H9 (cell line): ENCODE measurements at regions not wholly inside any gene's neighbourhood (a gene's known extent, or its start where the extent isn't known, plus 50 kb on each side); places are given as distances from the start of the nearest gene placed in this dataset.

Source experiments
- DNase-seq: peaks from one replicate; pipeline ENCODE4 v3.0.0-alpha.2; 2017
- H2AFZ ChIP-seq: one replicate; pipeline ENCODE4 v1.6.1; 2013; ENCODE audit warnings: mild to moderate bottlenecking, low read length, control low read depth, moderate library complexity
- H2AK5ac ChIP-seq: 2 replicates; pipeline ENCODE4 v1.6.1; 2013; ENCODE audit warnings: low read length, control low read depth, mixed read lengths; ENCODE audit not compliant: insufficient read length
- H2BK120ac ChIP-seq: one replicate; pipeline ENCODE4 v1.6.1; 2013; ENCODE audit warnings: low read depth, mild to moderate bottlenecking, low read length, control low read depth, inconsistent platforms; ENCODE audit not compliant: poor library complexity, severe bottlenecking
- H2BK12ac ChIP-seq: 2 replicates; pipeline ENCODE4 v1.6.1; 2013; ENCODE audit warnings: low read length, control low read depth, mixed read lengths, low read depth; ENCODE audit not compliant: insufficient read length
- H2BK15ac ChIP-seq: 2 replicates; pipeline ENCODE4 v1.6.1; 2013; ENCODE audit warnings: low read depth, low read length, control low read depth
- H2BK20ac ChIP-seq: one replicate; pipeline ENCODE4 v1.6.1; 2013; ENCODE audit warnings: low read depth, mild to moderate bottlenecking, low read length, control low read depth, inconsistent platforms; ENCODE audit not compliant: poor library complexity, severe bottlenecking
- H2BK5ac ChIP-seq: 2 replicates; pipeline ENCODE4 v1.6.1; 2013; ENCODE audit warnings: low read length, control low read depth, mixed read lengths; ENCODE audit not compliant: insufficient read length
- H3K14ac ChIP-seq: 2 replicates; pipeline ENCODE4 v1.6.1; 2013; ENCODE audit warnings: low read length, control low read depth; ENCODE audit not compliant: insufficient read depth
- H3K18ac ChIP-seq: 2 replicates; pipeline ENCODE4 v1.6.1; 2013; ENCODE audit warnings: low read depth, mild to moderate bottlenecking, mixed read lengths, low read length, control low read depth; ENCODE audit not compliant: insufficient read length
- H3K23ac ChIP-seq: 2 replicates; pipeline ENCODE4 v1.6.1; 2013; ENCODE audit warnings: low read length, control low read depth, mixed read lengths, low read depth; ENCODE audit not compliant: insufficient read length
- H3K23me2 ChIP-seq: 2 replicates; pipeline ENCODE4 v1.6.1; 2013; ENCODE audit warnings: low read depth, mild to moderate bottlenecking, mixed read lengths, low read length, control low read depth; ENCODE audit not compliant: insufficient read length, poor library complexity, severe bottlenecking
- H3K27ac ChIP-seq: 2 replicates; pipeline ENCODE4 v1.5.1; 2013; ENCODE audit warnings: low read length, control low read depth, mixed read lengths, low read depth; ENCODE audit not compliant: insufficient read length
- H3K27me3 ChIP-seq: 2 replicates; pipeline ENCODE4 v1.6.1; 2013; ENCODE audit warnings: low read length, control low read depth, inconsistent platforms; ENCODE audit not compliant: insufficient read depth
- H3K4ac ChIP-seq: 2 replicates; pipeline ENCODE4 v1.6.1; 2013; ENCODE audit warnings: low read depth, mild to moderate bottlenecking, control low read depth, inconsistent platforms, low read length, moderate library complexity
- H3K4me1 ChIP-seq: 2 replicates; pipeline ENCODE4 v1.6.1; 2013; ENCODE audit warnings: low read length, control low read depth, inconsistent platforms; ENCODE audit not compliant: insufficient read depth
- H3K4me2 ChIP-seq: 2 replicates; pipeline ENCODE4 v1.6.1; 2013; ENCODE audit warnings: low read length, control low read depth, mixed read lengths; ENCODE audit not compliant: insufficient read length, insufficient read depth
- H3K56ac ChIP-seq: 2 replicates; pipeline ENCODE4 v1.6.1; 2013; ENCODE audit warnings: low read depth, mild to moderate bottlenecking, mixed read lengths, low read length, control low read depth; ENCODE audit not compliant: insufficient read length
- H3K79me1 ChIP-seq: 2 replicates; pipeline ENCODE4 v1.6.1; 2013; ENCODE audit warnings: low read depth, mild to moderate bottlenecking, moderate library complexity, low read length, control low read depth, inconsistent platforms; ENCODE audit not compliant: insufficient read depth, poor library complexity, severe bottlenecking
- H3K79me2 ChIP-seq: 2 replicates; pipeline ENCODE4 v1.6.1; 2013; ENCODE audit warnings: low read length, control low read depth, inconsistent platforms; ENCODE audit not compliant: insufficient read depth
- H3K9ac ChIP-seq: 2 replicates; pipeline ENCODE4 v1.6.1; 2013; ENCODE audit warnings: low read length, control low read depth, mixed read lengths; ENCODE audit not compliant: insufficient read length; ENCODE audit errors: extremely low read depth
- H3K9me3 ChIP-seq: one replicate; pipeline ENCODE4 v1.6.1; 2013; ENCODE audit warnings: low read depth, low read length, inconsistent platforms; ENCODE audit not compliant: control insufficient read depth
- H3T11ph ChIP-seq: one replicate; pipeline ENCODE4 v1.6.1; 2013; ENCODE audit warnings: mild to moderate bottlenecking, low read length, control low read depth, inconsistent platforms
- H4K20me1 ChIP-seq: one replicate; pipeline ENCODE4 v1.6.1; 2013; ENCODE audit not compliant: control insufficient read depth, insufficient read length, insufficient read depth
- H4K5ac ChIP-seq: 2 replicates; pipeline ENCODE4 v1.6.1; 2013; ENCODE audit warnings: low read depth, mild to moderate bottlenecking, mixed read lengths, low read length, control low read depth; ENCODE audit not compliant: insufficient read length
- H4K8ac ChIP-seq: replicated peaks from 2 replicates; pipeline ENCODE4 v1.6.1; 2013; ENCODE audit warnings: low read length, control low read depth, mixed read lengths, low read depth; ENCODE audit not compliant: insufficient read length
- H4K91ac ChIP-seq: 2 replicates; pipeline ENCODE4 v1.6.1; 2013; ENCODE audit warnings: low read depth, mild to moderate bottlenecking, moderate library complexity, mixed read lengths, low read length, control low read depth; ENCODE audit not compliant: insufficient read length
- H3K27ac Mint-ChIP-seq, 3 experiments: 2 replicates in 2 of 3; 3 replicates in 1 of 3; pipeline ENCODE4 v1.8.0; 2020 to 2021; ENCODE audit warnings: mixed read lengths in 3 of 3, mild to moderate bottlenecking in 1 of 3, moderate library complexity in 1 of 3
- H3K27me3 Mint-ChIP-seq: 2 replicates; pipeline ENCODE4 v1.8.0; 2021; ENCODE audit warnings: low read depth, mild to moderate bottlenecking, moderate library complexity, mixed read lengths
- H3K36me3 Mint-ChIP-seq, 3 experiments: 2 replicates in 2 of 3; 3 replicates in 1 of 3; pipeline ENCODE4 v1.8.0; 2020 to 2021; ENCODE audit warnings: low read depth in 3 of 3, mixed read lengths in 3 of 3; ENCODE audit not compliant: insufficient read depth in 1 of 3
- H3K4me1 Mint-ChIP-seq, 2 experiments: 2 replicates each; pipeline ENCODE4 v1.8.0; 2020; ENCODE audit warnings: mixed read lengths in 2 of 2
- H3K4me3 Mint-ChIP-seq, 2 experiments: 2 replicates in 1 of 2; 3 replicates in 1 of 2; pipeline ENCODE4 v1.8.0; 2020 to 2021; ENCODE audit warnings: mild to moderate bottlenecking in 2 of 2, mixed read lengths in 2 of 2, moderate library complexity in 1 of 2
- H3K9me3 Mint-ChIP-seq, 2 experiments: 2 replicates in 1 of 2; 3 replicates in 1 of 2; pipeline ENCODE4 v1.8.0; 2020; ENCODE audit warnings: mild to moderate bottlenecking in 2 of 2, mixed read lengths in 2 of 2, moderate library complexity in 1 of 2
- WGBS: extraction: QIAGEN DNeasy Blood & Tissue Kit; methylation state at CpG from one replicate; pipeline ENCODE4 v1.1.7; 2013; ENCODE audit warnings: missing lambda C conversion rate, low lambda C conversion rate, mixed read lengths; ENCODE audit not compliant: insufficient read length; ENCODE audit errors: extremely low coverage; 5-methylcytosine and 5-hydroxymethylcytosine counted together
- TF ChIP-seq, protein P1 (sequence below): fragments of 200-600 bp; sonication (generic); conservative IDR thresholded peaks from 3 replicates; pipeline ENCODE4 v1.8.0; 2021; ENCODE audit warnings: antibody characterized with exemption, mild to moderate bottlenecking

DNA sequence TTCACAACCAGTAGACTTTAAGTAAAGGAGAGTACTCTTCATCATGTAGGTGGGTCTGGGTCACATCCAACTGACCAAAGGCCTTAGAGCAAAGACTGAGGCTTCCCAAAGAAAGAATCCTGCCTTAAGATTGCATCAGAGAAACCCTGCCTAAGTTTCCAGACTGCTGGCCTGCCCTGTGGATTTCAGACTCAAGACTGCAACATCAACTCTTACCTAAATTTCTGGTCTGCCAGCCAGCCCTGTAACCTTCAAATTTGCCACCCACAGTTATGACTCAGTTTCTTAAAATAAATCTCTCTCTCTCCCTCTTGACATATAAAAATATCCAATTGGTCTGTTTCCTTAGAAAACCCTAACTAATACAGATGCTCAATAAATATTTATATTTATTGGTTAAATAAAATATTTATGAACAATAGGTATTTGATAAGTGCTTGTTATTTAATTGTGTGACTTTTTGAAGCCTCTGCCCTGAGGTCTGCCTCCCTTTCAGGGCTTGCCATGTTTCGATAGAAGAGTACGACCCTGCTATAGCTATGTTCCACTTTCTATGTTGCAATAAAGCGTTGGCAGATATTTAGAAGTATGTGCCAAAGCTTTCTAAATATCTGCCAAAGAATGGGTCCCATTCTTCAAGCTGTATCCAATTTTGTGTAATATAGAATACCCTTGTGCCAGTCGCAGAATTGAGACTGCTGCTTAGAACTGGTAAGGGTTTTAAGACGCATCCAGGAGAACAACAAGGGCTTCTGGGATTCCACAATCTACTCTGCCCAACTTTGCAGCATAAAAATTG, 65.7 kb downstream of the TMEM30B start:
- Histone ChIP-seq H3K23ac (no peak overlapping the region), H2BK20ac (no peak overlapping the region), H2BK12ac (no peak overlapping the region), H4K5ac (no peak overlapping the region), H3K23me2 (no peaks in the 10 kb centered on the region), H3K14ac (no peak overlapping the region), H3K9ac (no peak overlapping the region), H2AK5ac (no peak overlapping the region), H2BK15ac (no peak overlapping the region), H3K4me1 (no peaks in the 10 kb centered on the region; the same call in 1 of the 2 replicates), H3K79me1 (no peaks in the 10 kb centered on the region), H3T11ph (no peak overlapping the region), H3K4ac (no peak overlapping the region), H2AFZ (no peak overlapping the region), H3K4me2 (no peak overlapping the region), H3K9me3 (no peaks in the 10 kb centered on the region), H3K18ac (no peak overlapping the region), H3K56ac (no peak overlapping the region), H3K27ac (no peak overlapping the region), H3K79me2 (no peaks in the 10 kb centered on the region), H3K27me3 (no peaks in the 10 kb centered on the region), H4K8ac (no peak overlapping the region), H4K91ac (no peak overlapping the region), H4K20me1 (no peaks in the 10 kb centered on the region), H2BK5ac (no peak overlapping the region), H2BK120ac (no peak overlapping the region)
- H3K27ac Mint-ChIP-seq, result no peak overlapping the region
- peaks cover 3% of the 10 kb centered on the region; the same call in 1 of the 2 replicates for H3K27me3 Mint-ChIP-seq
- no peaks in the 10 kb centered on the region for H3K36me3 Mint-ChIP-seq
- peaks cover 16 to 17% of the 10 kb centered on the region in 2 experiments for H3K4me1 Mint-ChIP-seq
- no peak for DNase-seq
- WGBS, result no CpG with 5 or more reads among the region's 5 CpGs
- no peaks in the 10 kb centered on the region for H3K9me3 Mint-ChIP-seq
- no peak overlapping the region for H3K4me3 Mint-ChIP-seq
- TF ChIP-seq, protein P1, sequence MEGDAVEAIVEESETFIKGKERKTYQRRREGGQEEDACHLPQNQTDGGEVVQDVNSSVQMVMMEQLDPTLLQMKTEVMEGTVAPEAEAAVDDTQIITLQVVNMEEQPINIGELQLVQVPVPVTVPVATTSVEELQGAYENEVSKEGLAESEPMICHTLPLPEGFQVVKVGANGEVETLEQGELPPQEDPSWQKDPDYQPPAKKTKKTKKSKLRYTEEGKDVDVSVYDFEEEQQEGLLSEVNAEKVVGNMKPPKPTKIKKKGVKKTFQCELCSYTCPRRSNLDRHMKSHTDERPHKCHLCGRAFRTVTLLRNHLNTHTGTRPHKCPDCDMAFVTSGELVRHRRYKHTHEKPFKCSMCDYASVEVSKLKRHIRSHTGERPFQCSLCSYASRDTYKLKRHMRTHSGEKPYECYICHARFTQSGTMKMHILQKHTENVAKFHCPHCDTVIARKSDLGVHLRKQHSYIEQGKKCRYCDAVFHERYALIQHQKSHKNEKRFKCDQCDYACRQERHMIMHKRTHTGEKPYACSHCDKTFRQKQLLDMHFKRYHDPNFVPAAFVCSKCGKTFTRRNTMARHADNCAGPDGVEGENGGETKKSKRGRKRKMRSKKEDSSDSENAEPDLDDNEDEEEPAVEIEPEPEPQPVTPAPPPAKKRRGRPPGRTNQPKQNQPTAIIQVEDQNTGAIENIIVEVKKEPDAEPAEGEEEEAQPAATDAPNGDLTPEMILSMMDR, result no peak
